Body of pancreas (tissue), 4 donors: ENCODE measurements at regions not wholly inside any gene's neighbourhood (a gene's known extent, or its start where the extent isn't known, plus 50 kb on each side); places are given as distances from the start of the nearest gene placed in this dataset.

Experiments used
- ATAC-seq: fragments of 150-250 bp; one replicate; pipeline ENCODE4 v1.9.1; 2016
- DNase-seq, 4 donors: peaks; one replicate each; pipeline ENCODE4 v3.0.0-alpha.2; 2019
- H3K27ac ChIP-seq, 4 donors: fragments of 200-600 bp; sonication (generic); 1 replicate in 3 of 4; 2 replicates in 1 of 4; pipeline versions ENCODE4 v1.5.1 to v1.6.1; 2016 to 2019; ENCODE audit warnings: mild to moderate bottlenecking in 1 of 4, mixed read lengths in 1 of 4, moderate library complexity in 1 of 4
- H3K27me3 ChIP-seq, 2 donors: fragments of 200-600 bp; sonication (generic); one replicate each; pipeline ENCODE4 v1.6.0; 2016; ENCODE audit warnings: mild to moderate bottlenecking in 1 of 2
- H3K36me3 ChIP-seq, 2 donors: fragments of 200-600 bp; sonication (generic); replicated peaks in 1 of 2; 2 replicates each; pipeline ENCODE4 v1.5.1; 2016; ENCODE audit warnings: low read depth in 2 of 2; ENCODE audit not compliant: insufficient read depth in 1 of 2
- H3K4me1 ChIP-seq: fragments of 200-600 bp; sonication (generic); one replicate; pipeline ENCODE4 v1.6.0; 2016
- H3K4me3 ChIP-seq, 2 donors: fragments of 200-600 bp; sonication (generic); 1 replicate in 1 of 2; 2 replicates in 1 of 2; pipeline ENCODE4 v1.5.1; 2016 to 2019
- H3K9me3 ChIP-seq, 3 donors: fragments of 200-600 bp; sonication (generic); 1 replicate in 2 of 3; 2 replicates in 1 of 3; pipeline ENCODE4 v1.5.1; 2016
- CTCF ChIP-seq, 7 experiments: fragments of 450-650 bp in 4 of 7; fragments of 200-600 bp in 3 of 7; sonication (generic) in 3 of 7; IDR thresholded peaks; one replicate each; pipeline ENCODE4 v1.5.1; 2016 to 2019; ENCODE audit warnings: antibody characterized with exemption in 7 of 7
- POLR2A ChIP-seq, 3 donors: fragments of 450-650 bp; IDR thresholded peaks; one replicate each; pipeline ENCODE4 v1.6.1; 2016; ENCODE audit warnings: antibody characterized with exemption in 3 of 3, mild to moderate bottlenecking in 2 of 3
- WGBS, 2 donors: methylation state at CpG; one replicate each; pipeline ENCODE4 v1.1.5; 2017; 5-methylcytosine and 5-hydroxymethylcytosine counted together
- intact Hi-C: fragments of 100-400 bp; cut with DNase I; formaldehyde crosslinking; loops from one replicate; pipeline ENCODE4 v1.15.1; 2023

GRCh38 chr20:58011947-58012610 is 216.4 kb downstream of the ANKRD60 start:
- intact Hi-C loops: no loop called here
- no peak for DNase-seq
- Histone ChIP-seq H3K27me3 (no peaks in the 10 kb centered on the region), H3K36me3 (no peaks in the 10 kb centered on the region), H3K4me1 (peaks cover 40% of the 10 kb centered on the region), H3K4me3 (no peak overlapping the region), H3K9me3 (no peaks in the 10 kb centered on the region), H3K27ac (peak overlapping the region; percentile 23 to 91 (median 69))
- TF ChIP-seq CTCF (IDR thresholded peaks at IDR 0.05) (no peak), POLR2A (IDR thresholded peaks at IDR 0.05) (no peak)
- 69 to 72% methylated on average over 11 of the region's 11 CpGs for WGBS, 2 donors
- ATAC-seq: no peak

DNA sequence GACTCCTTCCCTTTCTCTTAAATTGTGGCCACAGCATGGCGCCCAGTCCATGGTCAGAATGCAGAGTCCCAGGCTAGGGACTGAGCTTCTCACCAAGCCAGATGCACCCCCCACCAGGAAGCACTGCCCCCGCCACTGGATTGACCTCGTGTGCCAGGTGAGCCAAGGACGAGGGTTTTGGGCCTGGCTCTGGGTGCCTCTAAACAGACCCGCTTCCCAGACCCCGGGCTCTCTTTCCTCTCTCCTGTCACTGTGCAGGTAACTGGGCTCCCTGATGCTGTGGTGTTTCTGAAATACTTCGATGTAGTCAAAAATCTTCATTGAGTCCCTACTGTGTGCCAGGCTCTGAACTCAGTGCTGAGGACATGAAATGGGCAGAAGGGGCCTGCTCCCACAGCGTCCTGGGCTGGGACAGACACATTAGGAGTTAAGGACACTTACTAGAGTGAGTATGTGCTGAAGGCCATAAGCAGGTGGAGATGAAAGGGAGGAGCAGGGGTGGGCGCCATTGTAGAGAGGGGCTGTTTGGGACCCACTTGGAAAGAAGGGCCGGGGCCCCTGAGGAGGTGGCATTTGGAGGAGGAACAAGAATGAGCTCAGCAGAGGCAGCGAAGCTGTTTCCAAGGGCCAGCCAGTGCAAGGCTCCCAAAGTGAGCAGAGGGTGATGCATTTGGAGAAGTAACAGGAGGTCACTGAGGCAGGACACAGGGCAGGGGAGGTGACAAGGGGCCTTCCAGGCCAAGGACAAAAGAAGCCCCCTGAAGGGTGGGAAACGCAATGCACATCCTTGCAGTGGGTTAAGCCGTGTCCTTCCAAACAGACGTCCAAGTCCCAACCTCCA is 217.1 kb downstream of the ANKRD60 start:
- no peak for TF ChIP-seq POLR2A (IDR thresholded peaks at IDR 0.05)
- no peak for TF ChIP-seq CTCF (IDR thresholded peaks at IDR 0.05)
- no peak for DNase-seq
- Histone ChIP-seq H3K4me1 (peaks cover 39% of the 10 kb centered on the region), H3K27me3 (no peaks in the 10 kb centered on the region), H3K4me3 (no peak overlapping the region), H3K9me3 (no peaks in the 10 kb centered on the region), H3K36me3 (no peaks in the 10 kb centered on the region), H3K27ac (peak overlapping the region in 3 of 4 donors; percentile 67 to 91 (median 71))
- ATAC-seq: no peak
- intact Hi-C loops: no loop called here
- WGBS, 2 donors: 68 to 72% methylated on average over 12 to 14 of the region's 14 CpGs

DNA sequence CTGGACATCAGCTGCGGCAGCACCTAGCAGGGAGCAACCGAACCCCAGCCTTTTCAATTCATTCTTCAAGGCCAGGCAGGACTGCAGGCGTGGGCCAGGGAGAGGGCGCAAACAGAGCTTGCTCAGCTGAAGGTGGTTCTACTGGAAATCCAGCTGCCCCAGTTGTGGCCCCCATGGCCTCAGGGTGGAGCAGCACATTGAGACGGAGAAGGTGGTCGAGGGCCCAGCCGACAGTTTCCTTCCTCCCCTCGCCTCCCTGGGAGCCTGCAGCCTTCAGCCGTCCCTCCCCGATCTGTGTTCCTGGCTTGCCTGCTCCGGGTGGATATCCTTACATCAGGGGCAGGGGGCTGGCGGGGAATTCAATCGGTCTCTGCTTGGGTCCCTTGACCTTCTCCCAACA is 217.8 kb downstream of the ANKRD60 start:
- H3K36me3 ChIP-seq: no peaks in the 10 kb centered on the region
- H3K27ac ChIP-seq: peak overlapping the region in 2 of 4 donors; percentile 67 to 91
- ATAC-seq (no peak), DNase-seq (no peak)
- 60 to 71% methylated on average over 8 to 13 of the region's 13 CpGs for WGBS, 2 donors
- intact Hi-C loops: no loop called here
- TF ChIP-seq POLR2A (IDR thresholded peaks at IDR 0.05): no peak
- TF ChIP-seq CTCF (IDR thresholded peaks at IDR 0.05): no peak
- peaks cover 39% of the 10 kb centered on the region for H3K4me1 ChIP-seq
- no peak overlapping the region for H3K4me3 ChIP-seq
- no peaks in the 10 kb centered on the region for H3K9me3 ChIP-seq
- no peaks in the 10 kb centered on the region for H3K27me3 ChIP-seq

- ATAC-seq (no peak), DNase-seq (no peak)
- 54 to 62% methylated on average over 7 of the region's 7 CpGs for WGBS, 2 donors
- TF ChIP-seq CTCF (IDR thresholded peaks at IDR 0.05) (no peak), POLR2A (IDR thresholded peaks at IDR 0.05) (no peak)
- intact Hi-C loops: no loop called here
- H3K36me3 ChIP-seq: no peaks in the 10 kb centered on the region
- no peaks in the 10 kb centered on the region for H3K9me3 ChIP-seq
- peaks cover 39% of the 10 kb centered on the region for H3K4me1 ChIP-seq
- no peak overlapping the region for H3K4me3 ChIP-seq
- H3K27me3 ChIP-seq: no peaks in the 10 kb centered on the region
- no peak overlapping the region for H3K27ac ChIP-seq
Measured at GRCh38 chr20:58010186-58010585, 218.3 kb downstream of the ANKRD60 start.
